ENCODE measurements at regions not wholly inside any gene's neighbourhood (a gene's known extent, or its start where the extent isn't known, plus 50 kb on each side); places are given as distances from the start of the nearest gene placed in this dataset.

- no peak for DNase-seq (ENCODE audit: low spot score)
These were observed 232.0 kb downstream of the SOCS6 start for GRCh38 chr18:70520867-70521266.

GRCh38 chr18:70513502-70514171 lies 224.8 kb downstream of the SOCS6 start:
- DNase-seq (ENCODE audit: low spot score) = no peak

GRCh38 chr18:70507970-70508369 lies 219.1 kb downstream of the SOCS6 start:
- DNase-seq (ENCODE audit: low spot score) = no peak

- no peak for DNase-seq (ENCODE audit: low spot score)
These were observed 217.7 kb downstream of the SOCS6 start for GRCh38 chr18:70506511-70506910.

- no peak for DNase-seq (ENCODE audit: low spot score)
These were observed 214.2 kb downstream of the SOCS6 start for GRCh38 chr18:70503060-70503459.

GRCh38 chr18:70501358-70501757 lies 212.5 kb downstream of the SOCS6 start:
- no peak for DNase-seq (ENCODE audit: low spot score)

DNA sequence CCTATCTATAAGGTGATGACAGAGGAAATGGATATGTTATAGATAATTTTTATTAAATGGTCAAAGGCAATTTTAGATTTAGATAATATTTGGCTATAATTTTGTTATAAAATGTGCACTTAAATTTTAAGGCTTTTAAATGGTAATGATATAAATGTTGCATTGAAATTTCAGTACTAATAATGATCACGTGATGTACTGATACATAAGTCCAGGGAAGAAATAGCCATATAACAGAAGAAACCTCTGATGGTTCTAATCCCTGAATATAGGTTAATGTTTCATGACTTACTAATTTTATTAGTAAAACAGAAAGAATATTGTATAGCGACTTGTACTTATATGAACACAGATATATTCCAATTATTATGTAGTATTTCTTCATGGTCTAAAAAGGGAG lies 211.9 kb downstream of the SOCS6 start:
- no peak for DNase-seq (ENCODE audit: low spot score)

DNA sequence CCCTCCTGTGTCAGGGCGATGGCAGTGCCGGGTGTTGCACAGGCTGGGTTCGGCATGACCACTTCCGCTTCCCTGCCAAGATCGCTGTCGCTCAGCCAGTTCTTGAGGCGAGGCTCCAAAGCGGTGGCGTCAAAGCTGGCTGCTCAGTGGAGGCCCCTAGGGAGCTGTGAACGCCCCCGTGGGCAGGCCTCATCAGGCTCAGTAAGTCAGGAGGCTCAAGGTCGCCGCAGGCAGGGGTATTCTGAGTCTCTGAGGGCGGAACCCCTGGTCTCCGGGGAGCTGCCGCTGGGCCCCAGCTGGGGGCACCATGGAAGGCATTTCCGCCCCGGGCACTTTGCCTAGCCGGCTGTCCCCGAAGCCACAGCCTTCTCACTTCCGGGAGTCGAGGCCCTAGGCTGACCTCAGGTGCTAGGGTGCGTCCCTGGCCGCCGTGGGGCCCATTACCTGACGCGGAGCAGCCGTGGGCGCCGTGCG lies 210.4 kb downstream of the SOCS6 start:
- DNase-seq (ENCODE audit: low spot score) = no peak

DNA sequence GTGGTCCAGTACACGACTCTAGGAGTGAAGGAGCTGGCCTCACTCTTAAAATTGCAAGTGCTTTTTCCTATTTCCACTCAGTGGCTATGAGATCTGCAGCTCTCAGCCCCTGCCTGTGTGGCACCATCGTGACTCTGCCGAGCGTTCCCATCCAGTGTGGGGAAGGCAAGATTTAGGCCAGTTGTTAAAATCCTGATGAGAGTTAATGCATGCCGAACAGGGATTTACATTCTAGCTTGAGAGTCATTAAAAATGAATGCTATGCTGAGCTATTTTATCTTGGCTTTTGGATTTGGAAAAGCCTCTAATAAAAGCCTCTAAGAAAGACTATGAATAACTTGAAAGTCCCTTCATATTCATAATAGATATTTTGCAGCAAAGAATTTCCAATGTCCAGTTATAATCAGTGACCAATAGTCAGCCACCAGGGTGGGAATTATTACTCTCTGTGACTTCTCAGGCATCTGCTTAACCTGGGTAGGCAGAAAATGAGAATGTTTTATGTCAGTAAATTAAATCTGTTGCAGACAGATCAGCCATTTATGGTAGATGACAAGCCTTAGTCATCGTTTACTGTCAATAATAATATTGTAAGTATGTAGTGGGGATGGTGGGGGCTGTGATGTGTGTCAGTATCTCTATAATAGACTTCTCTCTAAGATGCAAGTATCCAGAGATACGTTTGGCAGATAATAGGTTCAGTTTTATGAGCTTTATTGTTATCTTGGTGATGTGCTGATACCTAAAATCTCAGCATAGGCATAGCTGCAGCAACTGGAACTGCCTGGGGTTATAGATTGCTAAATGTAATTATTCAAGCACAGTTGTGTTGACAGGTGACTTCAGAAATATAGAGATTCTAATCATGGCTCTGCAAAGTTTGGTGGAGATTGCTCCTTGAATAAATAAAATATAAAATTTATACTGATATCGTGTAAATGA lies 207.8 kb downstream of the SOCS6 start:
- no peak for DNase-seq (ENCODE audit: low spot score)

GRCh38 chr18:70494524-70494923 lies 205.7 kb downstream of the SOCS6 start:
- DNase-seq (ENCODE audit: low spot score) = no peak

- DNase-seq (ENCODE audit: low spot score) = no peak
These were observed 204.6 kb downstream of the SOCS6 start for GRCh38 chr18:70493461-70493860.

- DNase-seq (ENCODE audit: low spot score) = peak; percentile 58
These were observed 203.0 kb downstream of the SOCS6 start for GRCh38 chr18:70491734-70492348.

DNA sequence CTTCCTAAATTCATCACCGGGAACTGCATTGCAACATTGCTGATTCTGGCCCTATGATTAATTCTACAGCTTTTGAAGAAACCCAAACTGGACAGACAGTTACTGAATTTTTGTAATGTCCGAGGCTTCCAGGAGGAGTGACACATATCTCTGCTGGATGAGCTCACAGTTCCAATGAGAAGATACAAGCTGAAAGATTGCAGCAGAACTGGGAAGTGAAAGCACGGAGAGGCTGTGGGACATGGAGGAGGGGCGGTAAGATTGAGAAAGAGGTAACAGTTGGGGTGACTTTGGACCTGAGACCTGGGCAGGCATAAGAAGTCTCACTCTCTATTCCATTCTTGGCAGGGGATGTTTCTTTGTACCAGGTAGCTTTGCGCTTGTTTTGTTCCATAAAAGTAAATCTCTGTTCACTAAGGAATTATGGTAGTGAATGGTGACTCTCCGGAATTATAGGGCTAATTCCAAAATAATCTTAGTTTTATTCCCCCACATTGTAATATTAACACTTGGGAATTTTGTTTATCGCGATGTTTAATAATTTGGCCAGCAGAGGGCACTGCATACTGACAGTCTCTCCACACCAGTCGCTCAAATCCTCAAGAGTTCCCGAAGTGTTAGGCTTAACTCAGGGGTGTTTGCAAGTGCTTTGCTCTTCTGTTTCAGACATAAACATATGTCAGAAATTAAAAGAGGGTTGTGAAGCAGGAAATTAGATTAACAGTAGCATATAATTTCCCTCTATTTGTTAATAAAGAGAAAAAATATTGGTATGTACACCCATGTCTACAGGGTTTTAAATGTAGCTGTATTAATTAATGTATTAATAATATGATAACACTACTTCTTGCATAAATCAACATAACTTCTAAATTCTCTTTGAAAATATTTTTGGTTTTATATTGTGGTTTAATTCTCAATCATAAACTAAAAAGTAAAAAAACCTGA lies 201.4 kb downstream of the SOCS6 start:
- peak; percentile 40 for DNase-seq (ENCODE audit: low spot score)

- DNase-seq (ENCODE audit: low spot score) = no peak
These were observed 200.7 kb downstream of the SOCS6 start for GRCh38 chr18:70489571-70489970.

- DNase-seq (ENCODE audit: low spot score) = no peak
These were observed 181.1 kb downstream of the SOCS6 start for GRCh38 chr18:70469916-70470315.

GRCh38 chr18:70468861-70469547 lies 180.2 kb downstream of the SOCS6 start:
- DNase-seq (ENCODE audit: low spot score) = no peak

- peak; percentile 65 for DNase-seq (ENCODE audit: low spot score)
These were observed 175.7 kb downstream of the SOCS6 start for GRCh38 chr18:70464343-70465114.

DNA sequence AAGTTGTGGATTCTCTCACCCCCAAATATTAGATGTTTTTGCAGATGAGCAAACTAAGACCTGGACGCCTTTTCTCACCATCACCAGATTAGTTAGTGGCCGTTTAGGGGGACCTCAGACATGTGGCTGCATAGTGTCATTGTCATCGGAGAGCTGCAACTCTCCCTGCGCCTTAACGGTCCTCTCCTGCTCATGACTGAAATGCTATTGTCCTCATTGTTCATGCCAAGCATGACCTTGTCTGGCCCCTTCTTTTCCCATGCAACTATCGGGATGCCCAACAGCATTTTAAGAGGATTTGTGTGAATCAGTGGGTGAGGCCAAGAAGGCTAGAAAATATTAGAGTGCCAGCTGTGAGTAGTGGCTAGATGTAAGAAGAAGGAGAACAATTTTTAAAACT lies 174.2 kb downstream of the SOCS6 start:
- no peak for DNase-seq (ENCODE audit: low spot score)

GRCh38 chr18:70462078-70462439 lies 173.2 kb downstream of the SOCS6 start:
- no peak for DNase-seq (ENCODE audit: low spot score)
